ENCODE measurements at regions not wholly inside any gene's neighbourhood (a gene's known extent, or its start where the extent isn't known, plus 50 kb on each side); places are given as distances from the start of the nearest gene placed in this dataset.
"Not testable (repeated sequence)": the region's sequence is repeated elsewhere in the genome, so short reads cannot be mapped to it uniquely, and the experiment has no call there.

DNA sequence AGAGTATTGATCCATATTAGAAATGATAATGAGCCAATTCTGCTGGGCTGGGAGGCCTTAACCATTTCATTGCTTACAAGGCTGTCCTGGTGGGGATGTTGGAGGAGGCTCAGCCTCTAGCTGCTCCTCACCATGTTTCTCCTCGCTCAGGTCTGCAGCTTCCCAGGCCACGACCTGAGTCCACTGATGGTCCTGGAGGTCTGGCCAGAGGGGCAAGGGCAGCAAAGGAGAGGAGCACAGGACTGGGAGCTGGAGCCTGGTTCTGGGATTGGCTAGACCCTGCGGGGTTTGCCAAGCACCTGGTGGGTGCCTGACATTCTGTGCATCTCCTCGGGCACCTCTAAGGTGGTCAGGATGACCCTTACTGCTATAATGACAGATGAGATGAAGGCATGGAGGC, 92.6 kb downstream of the KIF26A start:
- Histone ChIP-seq H3K4me1 (replicated peaks; ENCODE audit: insufficient read depth) (no peaks in the 10 kb centered on the region), H3K4me2 (no peak overlapping the region), H3K4me3 (no peak overlapping the region), H3K36me3 (ENCODE audit: low read depth) (no peaks in the 10 kb centered on the region), H3K9me3 (ENCODE audit: insufficient read depth, low read depth) (no peaks in the 10 kb centered on the region), H3K27me3 (ENCODE audit: insufficient read depth, low read depth) (peaks cover 17% of the 10 kb centered on the region), H3F3A (ENCODE audit: insufficient read depth, low read depth) (peaks cover 7% of the 10 kb centered on the region; the same call in 1 of the 2 replicates), H4K20me1 (ENCODE audit: insufficient read depth) (no peaks in the 10 kb centered on the region), H3K9me2 (ENCODE audit: insufficient read depth) (no peaks in the 10 kb centered on the region), H2AFZ (no peak overlapping the region), H3K27ac (no peak overlapping the region), H3K79me2 (ENCODE audit: low read depth) (no peaks in the 10 kb centered on the region)
- no TSS peak for BruUV-seq (replicated peaks)
- TF ChIP-seq EZH2 (IDR thresholded peaks at IDR 0.05; ENCODE audit: low read depth) = no peak
- TF ChIP-seq, protein P1, sequence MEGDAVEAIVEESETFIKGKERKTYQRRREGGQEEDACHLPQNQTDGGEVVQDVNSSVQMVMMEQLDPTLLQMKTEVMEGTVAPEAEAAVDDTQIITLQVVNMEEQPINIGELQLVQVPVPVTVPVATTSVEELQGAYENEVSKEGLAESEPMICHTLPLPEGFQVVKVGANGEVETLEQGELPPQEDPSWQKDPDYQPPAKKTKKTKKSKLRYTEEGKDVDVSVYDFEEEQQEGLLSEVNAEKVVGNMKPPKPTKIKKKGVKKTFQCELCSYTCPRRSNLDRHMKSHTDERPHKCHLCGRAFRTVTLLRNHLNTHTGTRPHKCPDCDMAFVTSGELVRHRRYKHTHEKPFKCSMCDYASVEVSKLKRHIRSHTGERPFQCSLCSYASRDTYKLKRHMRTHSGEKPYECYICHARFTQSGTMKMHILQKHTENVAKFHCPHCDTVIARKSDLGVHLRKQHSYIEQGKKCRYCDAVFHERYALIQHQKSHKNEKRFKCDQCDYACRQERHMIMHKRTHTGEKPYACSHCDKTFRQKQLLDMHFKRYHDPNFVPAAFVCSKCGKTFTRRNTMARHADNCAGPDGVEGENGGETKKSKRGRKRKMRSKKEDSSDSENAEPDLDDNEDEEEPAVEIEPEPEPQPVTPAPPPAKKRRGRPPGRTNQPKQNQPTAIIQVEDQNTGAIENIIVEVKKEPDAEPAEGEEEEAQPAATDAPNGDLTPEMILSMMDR (conservative IDR thresholded peaks at IDR 0.05) = no peak
- ChIA-PET POLR2A (ENCODE audit: unreplicated experiment) (no interaction called here), CTCF (no interaction called here)
- DNase-seq = no peak
- intact Hi-C loops (cut with micrococcal nuclease; ENCODE audit: unreplicated experiment) = no loop called here

GRCh38 chr14:104232070-104232484, 93.7 kb downstream of the KIF26A start:
- POLR2A ChIA-PET (ENCODE audit: unreplicated experiment) = no interaction called here
- H2AFZ ChIP-seq = no peak overlapping the region
- H3K4me2 ChIP-seq = no peak overlapping the region
- H3K36me3 ChIP-seq (ENCODE audit: low read depth) = no peaks in the 10 kb centered on the region
- H3K9me2 ChIP-seq (ENCODE audit: insufficient read depth) = no peaks in the 10 kb centered on the region
- no peaks in the 10 kb centered on the region for H4K20me1 ChIP-seq (ENCODE audit: insufficient read depth)
- BruUV-seq (replicated peaks) = no TSS peak
- H3K27me3 ChIP-seq (ENCODE audit: insufficient read depth, low read depth) = peaks cover 26% of the 10 kb centered on the region
- no peaks in the 10 kb centered on the region for H3F3A ChIP-seq (ENCODE audit: insufficient read depth, low read depth)
- intact Hi-C loops (cut with micrococcal nuclease; ENCODE audit: unreplicated experiment) = no loop called here
- H3K9me3 ChIP-seq (ENCODE audit: insufficient read depth, low read depth) = no peaks in the 10 kb centered on the region
- DNase-seq = no peak
- no peak overlapping the region for H3K4me3 ChIP-seq
- CTCF ChIA-PET = no interaction called here
- no peak for TF ChIP-seq EZH2 (IDR thresholded peaks at IDR 0.05; ENCODE audit: low read depth)
- TF ChIP-seq, protein P1 (conservative IDR thresholded peaks at IDR 0.05) = no peak
- no peaks in the 10 kb centered on the region for H3K4me1 ChIP-seq (replicated peaks; ENCODE audit: insufficient read depth)
- H3K79me2 ChIP-seq (ENCODE audit: low read depth) = no peaks in the 10 kb centered on the region
- H3K27ac ChIP-seq = no peak overlapping the region

- CTCF ChIA-PET; intact Hi-C loops (cut with micrococcal nuclease; ENCODE audit: unreplicated experiment); H2AFZ ChIP-seq; BruUV-seq (replicated peaks); H3K4me1 ChIP-seq (replicated peaks; ENCODE audit: insufficient read depth); H3K79me2 ChIP-seq (ENCODE audit: low read depth); H3K4me2 ChIP-seq; H3K9me2 ChIP-seq (ENCODE audit: insufficient read depth); H4K20me1 ChIP-seq (ENCODE audit: insufficient read depth); H3F3A ChIP-seq (ENCODE audit: insufficient read depth, low read depth); POLR2A ChIA-PET (ENCODE audit: unreplicated experiment); H3K27ac ChIP-seq; H3K9me3 ChIP-seq (ENCODE audit: insufficient read depth, low read depth); DNase-seq; H3K4me3 ChIP-seq; H3K36me3 ChIP-seq (ENCODE audit: low read depth): not testable (repeated sequence)
- H3K27me3 ChIP-seq (ENCODE audit: insufficient read depth, low read depth) = peaks cover 42% of the 10 kb centered on the region
Observed at GRCh38 chr14:104234007-104234786, 95.8 kb downstream of the KIF26A start.

- Histone ChIP-seq H2AFZ (no peak overlapping the region), H3K27me3 (ENCODE audit: insufficient read depth, low read depth) (peaks cover 44% of the 10 kb centered on the region), H3K4me3 (no peak overlapping the region), H3K79me2 (ENCODE audit: low read depth) (no peaks in the 10 kb centered on the region), H3K4me2 (no peak overlapping the region), H3K36me3 (ENCODE audit: low read depth) (no peaks in the 10 kb centered on the region), H3K4me1 (replicated peaks; ENCODE audit: insufficient read depth) (no peaks in the 10 kb centered on the region), H3K9me3 (ENCODE audit: insufficient read depth, low read depth) (no peaks in the 10 kb centered on the region), H4K20me1 (ENCODE audit: insufficient read depth) (no peaks in the 10 kb centered on the region), H3K9me2 (ENCODE audit: insufficient read depth) (no peaks in the 10 kb centered on the region), H3F3A (ENCODE audit: insufficient read depth, low read depth) (no peaks in the 10 kb centered on the region), H3K27ac (no peak overlapping the region)
- intact Hi-C loops (cut with micrococcal nuclease; ENCODE audit: unreplicated experiment) = no loop called here
- ChIA-PET CTCF (no interaction called here), POLR2A (ENCODE audit: unreplicated experiment) (no interaction called here)
- TF ChIP-seq, protein P1 (conservative IDR thresholded peaks at IDR 0.05) = no peak
- TF ChIP-seq EZH2 (IDR thresholded peaks at IDR 0.05; ENCODE audit: low read depth) = no peak
- no peak for DNase-seq
- BruUV-seq (replicated peaks) = no TSS peak
Observed at GRCh38 chr14:104235686-104236085, 97.3 kb downstream of the KIF26A start.
